ENCODE measurements at regions not wholly inside any gene's neighbourhood (a gene's known extent, or its start where the extent isn't known, plus 50 kb on each side); places are given as distances from the start of the nearest gene placed in this dataset.

GRCh38 chr6:21885532-21886114, 292.1 kb downstream of the SOX4 start:
- Histone ChIP-seq H3K4me3 (ENCODE audit: control extremely low read depth in 1 of 5, extremely low read depth in 1 of 5, insufficient read depth in 1 of 5, low read depth in 2 of 5, low read length in 4 of 5) (no peak overlapping the region), H3K9me3 (ENCODE audit: control extremely low read depth in 1 of 3, control insufficient read depth in 2 of 3, insufficient read depth in 1 of 3, low read length in 2 of 3) (no peaks in the 10 kb centered on the region), H3K27ac (ENCODE audit: low read length in 2 of 2) (no peak overlapping the region), H3K27me3 (replicated peaks in 1 of 4; ENCODE audit: control extremely low read depth in 1 of 4, control insufficient read depth in 3 of 4, insufficient read depth in 4 of 4, low read length in 3 of 4) (no peaks in the 10 kb centered on the region), H3K4me1 (ENCODE audit: control insufficient read depth in 2 of 2, insufficient read depth in 2 of 2, low read length in 2 of 2) (no peaks in the 10 kb centered on the region), H4K20me1 (ENCODE audit: control insufficient read depth, insufficient read depth, low read length, poor library complexity, severe bottlenecking) (no peaks in the 10 kb centered on the region), H2AFZ (ENCODE audit: insufficient read depth, low read depth, low read length, poor library complexity, severe bottlenecking) (no peak overlapping the region), H3K4me2 (replicated peaks; ENCODE audit: low read depth, low read length, poor library complexity, severe bottlenecking) (no peak overlapping the region), H3K9ac (ENCODE audit: low read length) (no peak overlapping the region), H3K36me3 (replicated peaks in 1 of 2; ENCODE audit: control extremely low read depth in 1 of 2, control insufficient read depth in 1 of 2, extremely low read depth in 1 of 2, insufficient read depth in 2 of 2, low read length in 1 of 2) (no peaks in the 10 kb centered on the region), H3K79me2 (ENCODE audit: control insufficient read depth, insufficient read depth, low read length) (no peaks in the 10 kb centered on the region)
- TF ChIP-seq CTCF (IDR thresholded peaks at IDR 0.05) (no peak), EZH2 (IDR thresholded peaks at IDR 0.05; ENCODE audit: borderline replicate concordance, insufficient read depth, low read depth, low read length, poor library complexity, severe bottlenecking) (no peak)
- H3K27me3 Mint-ChIP-seq: no peaks in the 10 kb centered on the region
- peaks cover 2% of the 10 kb centered on the region for H3K9me3 Mint-ChIP-seq (ENCODE audit: insufficient read depth)
- 88% methylated on average over 5 of the region's 7 CpGs for WGBS (ENCODE audit: insufficient coverage)
- no peak overlapping the region for H3K4me3 Mint-ChIP-seq
- intact Hi-C loops (cut with micrococcal nuclease): no loop called here
- H3K4me1 Mint-ChIP-seq: no peaks in the 10 kb centered on the region
- no peak overlapping the region for H3K27ac Mint-ChIP-seq
- POLR2A ChIA-PET: no interaction called here
- DNase-seq: no peak
- ATAC-seq (ENCODE audit: low read depth): no peak
- CTCF ChIA-PET: no interaction called here

- peaks cover 2% of the 10 kb centered on the region for H3K9me3 Mint-ChIP-seq (ENCODE audit: insufficient read depth)
- no peak for ATAC-seq (ENCODE audit: low read depth)
- Histone ChIP-seq H3K4me3 (ENCODE audit: control extremely low read depth in 1 of 5, extremely low read depth in 1 of 5, insufficient read depth in 1 of 5, low read depth in 2 of 5, low read length in 4 of 5) (no peak overlapping the region), H3K9me3 (ENCODE audit: control extremely low read depth in 1 of 3, control insufficient read depth in 2 of 3, insufficient read depth in 1 of 3, low read length in 2 of 3) (no peaks in the 10 kb centered on the region), H4K20me1 (ENCODE audit: control insufficient read depth, insufficient read depth, low read length, poor library complexity, severe bottlenecking) (no peaks in the 10 kb centered on the region), H3K4me1 (ENCODE audit: control insufficient read depth in 2 of 2, insufficient read depth in 2 of 2, low read length in 2 of 2) (no peaks in the 10 kb centered on the region), H3K4me2 (replicated peaks; ENCODE audit: low read depth, low read length, poor library complexity, severe bottlenecking) (no peak overlapping the region), H2AFZ (ENCODE audit: insufficient read depth, low read depth, low read length, poor library complexity, severe bottlenecking) (no peak overlapping the region), H3K27ac (ENCODE audit: low read length in 2 of 2) (no peak overlapping the region), H3K79me2 (ENCODE audit: control insufficient read depth, insufficient read depth, low read length) (no peaks in the 10 kb centered on the region), H3K36me3 (replicated peaks in 1 of 2; ENCODE audit: control extremely low read depth in 1 of 2, control insufficient read depth in 1 of 2, extremely low read depth in 1 of 2, insufficient read depth in 2 of 2, low read length in 1 of 2) (no peaks in the 10 kb centered on the region), H3K9ac (ENCODE audit: low read length) (no peak overlapping the region), H3K27me3 (replicated peaks in 1 of 4; ENCODE audit: control extremely low read depth in 1 of 4, control insufficient read depth in 3 of 4, insufficient read depth in 4 of 4, low read length in 3 of 4) (no peaks in the 10 kb centered on the region)
- no peak overlapping the region for H3K27ac Mint-ChIP-seq
- no peaks in the 10 kb centered on the region for H3K27me3 Mint-ChIP-seq
- whole genome bisulfite sequencing (ENCODE audit: insufficient coverage): 93% methylated on average over 1 of the region's 3 CpGs
- intact Hi-C loops (cut with micrococcal nuclease): no loop called here
- ChIA-PET POLR2A (no interaction called here), CTCF (no interaction called here)
- DNase-seq: no peak
- H3K4me3 Mint-ChIP-seq: no peak overlapping the region
- no peaks in the 10 kb centered on the region for H3K4me1 Mint-ChIP-seq
- TF ChIP-seq CTCF (IDR thresholded peaks at IDR 0.05): no peak
- no peak for TF ChIP-seq EZH2 (IDR thresholded peaks at IDR 0.05; ENCODE audit: borderline replicate concordance, insufficient read depth, low read depth, low read length, poor library complexity, severe bottlenecking)
These were observed 293.1 kb downstream of the SOX4 start for GRCh38 chr6:21886542-21887151.

Measured in B cell (primary cell).